H9 (cell line): ENCODE measurements at regions not wholly inside any gene's neighbourhood (a gene's known extent, or its start where the extent isn't known, plus 50 kb on each side); places are given as distances from the start of the nearest gene placed in this dataset.

Experiments
- DNase-seq: peaks from one replicate; pipeline ENCODE4 v3.0.0-alpha.2; 2017
- H2AFZ ChIP-seq: one replicate; pipeline ENCODE4 v1.6.1; 2013; ENCODE audit warnings: mild to moderate bottlenecking, low read length, control low read depth, moderate library complexity
- H2AK5ac ChIP-seq: 2 replicates; pipeline ENCODE4 v1.6.1; 2013; ENCODE audit warnings: low read length, control low read depth, mixed read lengths; ENCODE audit not compliant: insufficient read length
- H2BK120ac ChIP-seq: one replicate; pipeline ENCODE4 v1.6.1; 2013; ENCODE audit warnings: low read depth, mild to moderate bottlenecking, low read length, control low read depth, inconsistent platforms; ENCODE audit not compliant: poor library complexity, severe bottlenecking
- H2BK12ac ChIP-seq: 2 replicates; pipeline ENCODE4 v1.6.1; 2013; ENCODE audit warnings: low read length, control low read depth, mixed read lengths, low read depth; ENCODE audit not compliant: insufficient read length
- H2BK15ac ChIP-seq: 2 replicates; pipeline ENCODE4 v1.6.1; 2013; ENCODE audit warnings: low read depth, low read length, control low read depth
- H2BK20ac ChIP-seq: one replicate; pipeline ENCODE4 v1.6.1; 2013; ENCODE audit warnings: low read depth, mild to moderate bottlenecking, low read length, control low read depth, inconsistent platforms; ENCODE audit not compliant: poor library complexity, severe bottlenecking
- H2BK5ac ChIP-seq: 2 replicates; pipeline ENCODE4 v1.6.1; 2013; ENCODE audit warnings: low read length, control low read depth, mixed read lengths; ENCODE audit not compliant: insufficient read length
- H3K14ac ChIP-seq: 2 replicates; pipeline ENCODE4 v1.6.1; 2013; ENCODE audit warnings: low read length, control low read depth; ENCODE audit not compliant: insufficient read depth
- H3K18ac ChIP-seq: 2 replicates; pipeline ENCODE4 v1.6.1; 2013; ENCODE audit warnings: low read depth, mild to moderate bottlenecking, mixed read lengths, low read length, control low read depth; ENCODE audit not compliant: insufficient read length
- H3K23ac ChIP-seq: 2 replicates; pipeline ENCODE4 v1.6.1; 2013; ENCODE audit warnings: low read length, control low read depth, mixed read lengths, low read depth; ENCODE audit not compliant: insufficient read length
- H3K23me2 ChIP-seq: 2 replicates; pipeline ENCODE4 v1.6.1; 2013; ENCODE audit warnings: low read depth, mild to moderate bottlenecking, mixed read lengths, low read length, control low read depth; ENCODE audit not compliant: insufficient read length, poor library complexity, severe bottlenecking
- H3K27ac ChIP-seq: 2 replicates; pipeline ENCODE4 v1.5.1; 2013; ENCODE audit warnings: low read length, control low read depth, mixed read lengths, low read depth; ENCODE audit not compliant: insufficient read length
- H3K27me3 ChIP-seq: 2 replicates; pipeline ENCODE4 v1.6.1; 2013; ENCODE audit warnings: low read length, control low read depth, inconsistent platforms; ENCODE audit not compliant: insufficient read depth
- H3K4ac ChIP-seq: 2 replicates; pipeline ENCODE4 v1.6.1; 2013; ENCODE audit warnings: low read depth, mild to moderate bottlenecking, control low read depth, inconsistent platforms, low read length, moderate library complexity
- H3K4me1 ChIP-seq: 2 replicates; pipeline ENCODE4 v1.6.1; 2013; ENCODE audit warnings: low read length, control low read depth, inconsistent platforms; ENCODE audit not compliant: insufficient read depth
- H3K4me2 ChIP-seq: 2 replicates; pipeline ENCODE4 v1.6.1; 2013; ENCODE audit warnings: low read length, control low read depth, mixed read lengths; ENCODE audit not compliant: insufficient read length, insufficient read depth
- H3K56ac ChIP-seq: 2 replicates; pipeline ENCODE4 v1.6.1; 2013; ENCODE audit warnings: low read depth, mild to moderate bottlenecking, mixed read lengths, low read length, control low read depth; ENCODE audit not compliant: insufficient read length
- H3K79me1 ChIP-seq: 2 replicates; pipeline ENCODE4 v1.6.1; 2013; ENCODE audit warnings: low read depth, mild to moderate bottlenecking, moderate library complexity, low read length, control low read depth, inconsistent platforms; ENCODE audit not compliant: insufficient read depth, poor library complexity, severe bottlenecking
- H3K79me2 ChIP-seq: 2 replicates; pipeline ENCODE4 v1.6.1; 2013; ENCODE audit warnings: low read length, control low read depth, inconsistent platforms; ENCODE audit not compliant: insufficient read depth
- H3K9ac ChIP-seq: 2 replicates; pipeline ENCODE4 v1.6.1; 2013; ENCODE audit warnings: low read length, control low read depth, mixed read lengths; ENCODE audit not compliant: insufficient read length; ENCODE audit errors: extremely low read depth
- H3K9me3 ChIP-seq: one replicate; pipeline ENCODE4 v1.6.1; 2013; ENCODE audit warnings: low read depth, low read length, inconsistent platforms; ENCODE audit not compliant: control insufficient read depth
- H3T11ph ChIP-seq: one replicate; pipeline ENCODE4 v1.6.1; 2013; ENCODE audit warnings: mild to moderate bottlenecking, low read length, control low read depth, inconsistent platforms
- H4K20me1 ChIP-seq: one replicate; pipeline ENCODE4 v1.6.1; 2013; ENCODE audit not compliant: control insufficient read depth, insufficient read length, insufficient read depth
- H4K5ac ChIP-seq: 2 replicates; pipeline ENCODE4 v1.6.1; 2013; ENCODE audit warnings: low read depth, mild to moderate bottlenecking, mixed read lengths, low read length, control low read depth; ENCODE audit not compliant: insufficient read length
- H4K8ac ChIP-seq: replicated peaks from 2 replicates; pipeline ENCODE4 v1.6.1; 2013; ENCODE audit warnings: low read length, control low read depth, mixed read lengths, low read depth; ENCODE audit not compliant: insufficient read length
- H4K91ac ChIP-seq: 2 replicates; pipeline ENCODE4 v1.6.1; 2013; ENCODE audit warnings: low read depth, mild to moderate bottlenecking, moderate library complexity, mixed read lengths, low read length, control low read depth; ENCODE audit not compliant: insufficient read length
- H3K27ac Mint-ChIP-seq, 3 experiments: 2 replicates in 2 of 3; 3 replicates in 1 of 3; pipeline ENCODE4 v1.8.0; 2020 to 2021; ENCODE audit warnings: mixed read lengths in 3 of 3, mild to moderate bottlenecking in 1 of 3, moderate library complexity in 1 of 3
- H3K27me3 Mint-ChIP-seq: 2 replicates; pipeline ENCODE4 v1.8.0; 2021; ENCODE audit warnings: low read depth, mild to moderate bottlenecking, moderate library complexity, mixed read lengths
- H3K36me3 Mint-ChIP-seq, 3 experiments: 2 replicates in 2 of 3; 3 replicates in 1 of 3; pipeline ENCODE4 v1.8.0; 2020 to 2021; ENCODE audit warnings: low read depth in 3 of 3, mixed read lengths in 3 of 3; ENCODE audit not compliant: insufficient read depth in 1 of 3
- H3K4me1 Mint-ChIP-seq, 2 experiments: 2 replicates each; pipeline ENCODE4 v1.8.0; 2020; ENCODE audit warnings: mixed read lengths in 2 of 2
- H3K4me3 Mint-ChIP-seq, 2 experiments: 2 replicates in 1 of 2; 3 replicates in 1 of 2; pipeline ENCODE4 v1.8.0; 2020 to 2021; ENCODE audit warnings: mild to moderate bottlenecking in 2 of 2, mixed read lengths in 2 of 2, moderate library complexity in 1 of 2
- H3K9me3 Mint-ChIP-seq, 2 experiments: 2 replicates in 1 of 2; 3 replicates in 1 of 2; pipeline ENCODE4 v1.8.0; 2020; ENCODE audit warnings: mild to moderate bottlenecking in 2 of 2, mixed read lengths in 2 of 2, moderate library complexity in 1 of 2
- WGBS: extraction: QIAGEN DNeasy Blood & Tissue Kit; methylation state at CpG from one replicate; pipeline ENCODE4 v1.1.7; 2013; ENCODE audit warnings: missing lambda C conversion rate, low lambda C conversion rate, mixed read lengths; ENCODE audit not compliant: insufficient read length; ENCODE audit errors: extremely low coverage; 5-methylcytosine and 5-hydroxymethylcytosine counted together
- TF ChIP-seq, protein P1 (sequence below): fragments of 200-600 bp; sonication (generic); conservative IDR thresholded peaks from 3 replicates; pipeline ENCODE4 v1.8.0; 2021; ENCODE audit warnings: antibody characterized with exemption, mild to moderate bottlenecking

DNA sequence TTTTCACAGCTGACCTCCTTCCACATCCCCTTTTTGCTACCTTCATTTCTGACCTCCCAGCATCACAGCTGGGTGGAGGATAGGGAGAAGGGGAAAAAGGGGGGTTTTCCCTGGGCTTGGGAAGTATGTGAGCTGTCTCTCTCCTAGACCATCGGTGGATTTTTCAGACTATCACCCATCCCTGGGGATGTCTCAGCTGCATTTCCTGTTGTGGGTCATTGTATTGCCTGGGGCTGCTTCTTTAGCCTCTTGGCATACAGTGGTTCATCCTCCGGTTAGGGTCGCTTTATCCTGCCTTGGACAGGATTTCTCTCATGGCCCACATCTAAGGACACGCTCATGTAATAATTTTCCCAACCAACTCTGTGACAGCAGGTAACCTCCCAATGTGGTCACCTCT, 142.5 kb upstream of the ARG1 start:
- H2AFZ ChIP-seq: no peak overlapping the region
- peaks cover 2% of the 10 kb centered on the region; the same call in 1 of the 2 replicates for H3K4me1 ChIP-seq
- no CpG with 5 or more reads among the region's 4 CpGs for WGBS

More for the DNA sequence above, 142.5 kb upstream of the ARG1 start:
- no peak overlapping the region for H3K9ac ChIP-seq
- H3K4me2 ChIP-seq: no peak overlapping the region
- no peak overlapping the region for H4K5ac ChIP-seq
- no peaks in the 10 kb centered on the region for H3K9me3 ChIP-seq
- peaks cover 0 to 6% of the 10 kb centered on the region in 2 experiments; a peak in 2 of 4 replicates for H3K4me1 Mint-ChIP-seq
- no peaks in the 10 kb centered on the region for H3K27me3 Mint-ChIP-seq
- no peak overlapping the region for H3K27ac ChIP-seq
- no peak overlapping the region for H3K18ac ChIP-seq
- no peak overlapping the region for H3K14ac ChIP-seq
- TF ChIP-seq, protein P1, sequence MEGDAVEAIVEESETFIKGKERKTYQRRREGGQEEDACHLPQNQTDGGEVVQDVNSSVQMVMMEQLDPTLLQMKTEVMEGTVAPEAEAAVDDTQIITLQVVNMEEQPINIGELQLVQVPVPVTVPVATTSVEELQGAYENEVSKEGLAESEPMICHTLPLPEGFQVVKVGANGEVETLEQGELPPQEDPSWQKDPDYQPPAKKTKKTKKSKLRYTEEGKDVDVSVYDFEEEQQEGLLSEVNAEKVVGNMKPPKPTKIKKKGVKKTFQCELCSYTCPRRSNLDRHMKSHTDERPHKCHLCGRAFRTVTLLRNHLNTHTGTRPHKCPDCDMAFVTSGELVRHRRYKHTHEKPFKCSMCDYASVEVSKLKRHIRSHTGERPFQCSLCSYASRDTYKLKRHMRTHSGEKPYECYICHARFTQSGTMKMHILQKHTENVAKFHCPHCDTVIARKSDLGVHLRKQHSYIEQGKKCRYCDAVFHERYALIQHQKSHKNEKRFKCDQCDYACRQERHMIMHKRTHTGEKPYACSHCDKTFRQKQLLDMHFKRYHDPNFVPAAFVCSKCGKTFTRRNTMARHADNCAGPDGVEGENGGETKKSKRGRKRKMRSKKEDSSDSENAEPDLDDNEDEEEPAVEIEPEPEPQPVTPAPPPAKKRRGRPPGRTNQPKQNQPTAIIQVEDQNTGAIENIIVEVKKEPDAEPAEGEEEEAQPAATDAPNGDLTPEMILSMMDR: no peak
- no peak overlapping the region for H4K91ac ChIP-seq
- no peak overlapping the region for H4K8ac ChIP-seq
- H3K4me3 Mint-ChIP-seq: no peak overlapping the region
- no peak overlapping the region for H2BK120ac ChIP-seq
- no peak overlapping the region for H3T11ph ChIP-seq
- no peak for DNase-seq
- no peaks in the 10 kb centered on the region for H4K20me1 ChIP-seq
- no peaks in the 10 kb centered on the region for H3K27me3 ChIP-seq
- no peak overlapping the region for H2BK20ac ChIP-seq
- H2AK5ac ChIP-seq: no peak overlapping the region
- H3K23me2 ChIP-seq: no peaks in the 10 kb centered on the region
- no peak overlapping the region for H3K56ac ChIP-seq
- no peak overlapping the region for H3K4ac ChIP-seq
- peaks cover 16 to 19% of the 10 kb centered on the region in 2 experiments; a peak in 4 of 5 replicates for H3K9me3 Mint-ChIP-seq
- no peak overlapping the region for H2BK15ac ChIP-seq
- no peak overlapping the region for H2BK12ac ChIP-seq
- H3K79me1 ChIP-seq: no peaks in the 10 kb centered on the region
- no peak overlapping the region for H2BK5ac ChIP-seq
- peak overlapping the region in 1 of 3 experiments; percentile 48; a peak in 1 of 7 replicates for H3K27ac Mint-ChIP-seq
- H3K36me3 Mint-ChIP-seq: peaks cover 0 to 25% (median 8%) of the 10 kb centered on the region in 3 experiments; a peak in 6 of 7 replicates
- no peak overlapping the region for H3K23ac ChIP-seq
- no peaks in the 10 kb centered on the region for H3K79me2 ChIP-seq
